ENCODE measurements at regions not wholly inside any gene's neighbourhood (a gene's known extent, or its start where the extent isn't known, plus 50 kb on each side); places are given as distances from the start of the nearest gene placed in this dataset.

DNA sequence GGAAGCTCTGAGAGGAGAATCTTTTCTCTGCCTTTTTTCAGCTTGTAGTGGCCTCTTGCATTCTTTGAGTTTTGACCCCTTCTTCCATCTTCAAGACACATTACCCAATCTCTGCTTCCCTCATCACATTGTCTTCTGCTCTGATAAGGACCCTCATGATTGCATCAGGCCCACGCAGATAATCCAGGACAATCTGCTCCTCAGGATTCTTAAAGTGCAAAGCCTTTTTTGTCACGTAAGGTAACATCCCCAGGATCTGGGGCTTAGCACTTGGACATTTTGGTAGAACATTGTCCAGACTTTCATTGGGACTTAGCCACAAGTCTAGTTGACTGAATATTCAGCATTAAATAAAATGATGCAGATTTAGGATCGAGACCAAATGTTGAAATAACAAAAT is 521.2 kb downstream of the RMST start:
- RAD21 ChIA-PET (ENCODE audit: unreplicated experiment): no interaction called here
- in situ Hi-C loops (cut with MboI) (no loop called here), intact Hi-C loops (cut with micrococcal nuclease; ENCODE audit: unreplicated experiment) (no loop called here)
- SMC1A ChIA-PET (ENCODE audit: uncharacterized antibody, unreplicated experiment): no interaction called here
- no peaks in the 10 kb centered on the region for H3K27me3 ChIP-seq (replicated peaks in 1 of 2; ENCODE audit: control insufficient read depth in 2 of 2, insufficient read depth in 2 of 2, low read length in 1 of 2)
- POLR2A ChIA-PET: no interaction called here
- DNase-seq (ENCODE audit: low read depth, low spot score): no peak
- no peak overlapping the region for H3K4me2 ChIP-seq (ENCODE audit: control insufficient read depth, insufficient read depth)
- H2AFZ ChIP-seq (ENCODE audit: control insufficient read depth, low read depth, low read length): no peak overlapping the region
- H4K20me1 ChIP-seq (ENCODE audit: control insufficient read depth, insufficient read depth): no peaks in the 10 kb centered on the region
- FAIRE-seq: no peak
- CTCF ChIA-PET: no interaction called here
- no peak for ATAC-seq
- BruUV-seq (replicated peaks): no TSS peak
- no peak overlapping the region for H3K4me3 ChIP-seq
- H3K9ac ChIP-seq (ENCODE audit: control insufficient read depth, insufficient read depth, low read length): no peak overlapping the region
- H3K36me3 ChIP-seq (ENCODE audit: control insufficient read depth in 2 of 2, insufficient read depth in 2 of 2, low read length in 1 of 2): no peaks in the 10 kb centered on the region
- no peaks in the 10 kb centered on the region for H3K9me3 ChIP-seq (replicated peaks; ENCODE audit: control insufficient read depth, insufficient read depth, low read length)
- WGBS (ENCODE audit: insufficient coverage, insufficient replicate concordance, low lambda C conversion rate, missing lambda C conversion rate): 1% methylated on average over 3 of the region's 3 CpGs
- H3K79me2 ChIP-seq (ENCODE audit: control insufficient read depth, insufficient read depth, low read length): no peaks in the 10 kb centered on the region
- no peaks in the 10 kb centered on the region for H3K4me1 ChIP-seq (ENCODE audit: control insufficient read depth, insufficient read depth, low read length)
- no peak overlapping the region for H3K27ac ChIP-seq (ENCODE audit: control insufficient read depth, insufficient read depth)
- TF ChIP-seq PAX8 (IDR thresholded peaks at IDR 0.05): no peak
- TF ChIP-seq YY1 (IDR thresholded peaks at IDR 0.05; ENCODE audit: low read depth, low read length): no peak
- TF ChIP-seq HDAC6 (IDR thresholded peaks at IDR 0.05; ENCODE audit: unreplicated experiment): no peak
- no peak for TF ChIP-seq EZH2 (IDR thresholded peaks at IDR 0.05; ENCODE audit: borderline replicate concordance, control insufficient read depth, low read depth, low read length)
- TF ChIP-seq EGR1 (IDR thresholded peaks at IDR 0.05; ENCODE audit: borderline replicate concordance in 1 of 2, low read depth in 2 of 2, low read length in 2 of 2): no peak
- TF ChIP-seq, protein P1, sequence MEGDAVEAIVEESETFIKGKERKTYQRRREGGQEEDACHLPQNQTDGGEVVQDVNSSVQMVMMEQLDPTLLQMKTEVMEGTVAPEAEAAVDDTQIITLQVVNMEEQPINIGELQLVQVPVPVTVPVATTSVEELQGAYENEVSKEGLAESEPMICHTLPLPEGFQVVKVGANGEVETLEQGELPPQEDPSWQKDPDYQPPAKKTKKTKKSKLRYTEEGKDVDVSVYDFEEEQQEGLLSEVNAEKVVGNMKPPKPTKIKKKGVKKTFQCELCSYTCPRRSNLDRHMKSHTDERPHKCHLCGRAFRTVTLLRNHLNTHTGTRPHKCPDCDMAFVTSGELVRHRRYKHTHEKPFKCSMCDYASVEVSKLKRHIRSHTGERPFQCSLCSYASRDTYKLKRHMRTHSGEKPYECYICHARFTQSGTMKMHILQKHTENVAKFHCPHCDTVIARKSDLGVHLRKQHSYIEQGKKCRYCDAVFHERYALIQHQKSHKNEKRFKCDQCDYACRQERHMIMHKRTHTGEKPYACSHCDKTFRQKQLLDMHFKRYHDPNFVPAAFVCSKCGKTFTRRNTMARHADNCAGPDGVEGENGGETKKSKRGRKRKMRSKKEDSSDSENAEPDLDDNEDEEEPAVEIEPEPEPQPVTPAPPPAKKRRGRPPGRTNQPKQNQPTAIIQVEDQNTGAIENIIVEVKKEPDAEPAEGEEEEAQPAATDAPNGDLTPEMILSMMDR (IDR thresholded peaks at IDR 0.05 in 2 of 3, conservative IDR thresholded peaks at IDR 0.05 in 1 of 3; ENCODE audit: control insufficient read depth in 2 of 3, extremely low read depth in 1 of 3, insufficient read depth in 1 of 3, low read depth in 3 of 3, low read length in 3 of 3): no peak
- no peak for TF ChIP-seq CREB1 (IDR thresholded peaks at IDR 0.05; ENCODE audit: low read depth)
- no peak for TF ChIP-seq TCF12 (IDR thresholded peaks at IDR 0.05; ENCODE audit: low read depth, low read length)
- no peak for TF ChIP-seq BHLHE40 (IDR thresholded peaks at IDR 0.05; ENCODE audit: borderline replicate concordance in 1 of 2, low read depth in 2 of 2, low read length in 1 of 2)
- TF ChIP-seq ZBTB40 (IDR thresholded peaks at IDR 0.05; ENCODE audit: borderline replicate concordance): no peak
- no peak for TF ChIP-seq BRCA1 (IDR thresholded peaks at IDR 0.05; ENCODE audit: low read depth, low read length)
- no peak for TF ChIP-seq YBX1 (IDR thresholded peaks at IDR 0.05)
- TF ChIP-seq KAT2A (conservative IDR thresholded peaks at IDR 0.05; ENCODE audit: control insufficient read depth, low read depth, low read length): no peak
- no peak for TF ChIP-seq TCF3 (IDR thresholded peaks at IDR 0.05; ENCODE audit: borderline replicate concordance, insufficient read depth, low read depth, low read length)
- TF ChIP-seq ZNF592 (IDR thresholded peaks at IDR 0.05): no peak
- no peak for TF ChIP-seq KLF5 (IDR thresholded peaks at IDR 0.05; ENCODE audit: partially characterized antibody)
